K562 (cell line): ENCODE measurements at regions not wholly inside any gene's neighbourhood (a gene's known extent, or its start where the extent isn't known, plus 50 kb on each side); places are given as distances from the start of the nearest gene placed in this dataset.
"Not testable (repeated sequence)": the region's sequence is repeated elsewhere in the genome, so short reads cannot be mapped to it uniquely, and the experiment has no call there.

Source experiments
- TF ChIP-seq, protein P1 (sequence below), 2 experiments: IDR thresholded peaks; 2 replicates each; pipeline ENCODE4 v1.6.1; 2012; ENCODE audit warnings: improper control_type of control experiment in 2 of 2, low read depth in 2 of 2, low read length in 2 of 2, borderline replicate concordance in 1 of 2
- TF ChIP-seq, protein P2 (sequence below), 3 experiments: IDR thresholded peaks in 2 of 3; conservative IDR thresholded peaks in 1 of 3; 2 replicates each; pipeline ENCODE4 v1.5.1; 2011 to 2012; ENCODE audit warnings: low read length in 3 of 3, mild to moderate bottlenecking in 3 of 3, control low read depth in 2 of 3, improper control_type of control experiment in 1 of 3, inconsistent platforms in 1 of 3, low read depth in 1 of 3, mixed read lengths in 1 of 3, moderate library complexity in 1 of 3; ENCODE audit not compliant: insufficient read depth in 2 of 3

DNA sequence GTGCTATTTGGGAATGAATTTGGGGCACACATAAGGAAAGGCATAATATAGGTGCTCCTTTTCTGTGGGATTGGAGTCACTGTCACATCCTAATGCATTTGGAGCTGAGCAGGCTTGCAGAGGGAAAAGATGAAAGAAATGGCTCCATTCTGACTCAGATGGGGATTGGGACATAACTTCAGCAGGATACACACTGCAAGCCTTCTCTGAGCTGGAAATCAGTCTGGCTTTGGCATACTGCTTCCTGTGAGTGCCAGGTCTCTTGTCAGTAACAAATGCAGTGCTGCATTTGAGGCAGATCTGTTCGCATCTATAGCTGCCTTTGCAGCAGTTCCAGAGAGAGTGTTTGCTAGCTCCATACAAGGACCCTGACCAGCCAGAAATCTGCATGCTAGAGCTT is 98.7 kb downstream of the SRGAP2 start:
- TF ChIP-seq, protein P1, sequence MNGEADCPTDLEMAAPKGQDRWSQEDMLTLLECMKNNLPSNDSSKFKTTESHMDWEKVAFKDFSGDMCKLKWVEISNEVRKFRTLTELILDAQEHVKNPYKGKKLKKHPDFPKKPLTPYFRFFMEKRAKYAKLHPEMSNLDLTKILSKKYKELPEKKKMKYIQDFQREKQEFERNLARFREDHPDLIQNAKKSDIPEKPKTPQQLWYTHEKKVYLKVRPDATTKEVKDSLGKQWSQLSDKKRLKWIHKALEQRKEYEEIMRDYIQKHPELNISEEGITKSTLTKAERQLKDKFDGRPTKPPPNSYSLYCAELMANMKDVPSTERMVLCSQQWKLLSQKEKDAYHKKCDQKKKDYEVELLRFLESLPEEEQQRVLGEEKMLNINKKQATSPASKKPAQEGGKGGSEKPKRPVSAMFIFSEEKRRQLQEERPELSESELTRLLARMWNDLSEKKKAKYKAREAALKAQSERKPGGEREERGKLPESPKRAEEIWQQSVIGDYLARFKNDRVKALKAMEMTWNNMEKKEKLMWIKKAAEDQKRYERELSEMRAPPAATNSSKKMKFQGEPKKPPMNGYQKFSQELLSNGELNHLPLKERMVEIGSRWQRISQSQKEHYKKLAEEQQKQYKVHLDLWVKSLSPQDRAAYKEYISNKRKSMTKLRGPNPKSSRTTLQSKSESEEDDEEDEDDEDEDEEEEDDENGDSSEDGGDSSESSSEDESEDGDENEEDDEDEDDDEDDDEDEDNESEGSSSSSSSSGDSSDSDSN (IDR thresholded peaks at IDR 0.05; ENCODE audit: borderline replicate concordance in 1 of 2, low read depth in 2 of 2, low read length in 2 of 2): not testable (repeated sequence)
- TF ChIP-seq, protein P2, sequence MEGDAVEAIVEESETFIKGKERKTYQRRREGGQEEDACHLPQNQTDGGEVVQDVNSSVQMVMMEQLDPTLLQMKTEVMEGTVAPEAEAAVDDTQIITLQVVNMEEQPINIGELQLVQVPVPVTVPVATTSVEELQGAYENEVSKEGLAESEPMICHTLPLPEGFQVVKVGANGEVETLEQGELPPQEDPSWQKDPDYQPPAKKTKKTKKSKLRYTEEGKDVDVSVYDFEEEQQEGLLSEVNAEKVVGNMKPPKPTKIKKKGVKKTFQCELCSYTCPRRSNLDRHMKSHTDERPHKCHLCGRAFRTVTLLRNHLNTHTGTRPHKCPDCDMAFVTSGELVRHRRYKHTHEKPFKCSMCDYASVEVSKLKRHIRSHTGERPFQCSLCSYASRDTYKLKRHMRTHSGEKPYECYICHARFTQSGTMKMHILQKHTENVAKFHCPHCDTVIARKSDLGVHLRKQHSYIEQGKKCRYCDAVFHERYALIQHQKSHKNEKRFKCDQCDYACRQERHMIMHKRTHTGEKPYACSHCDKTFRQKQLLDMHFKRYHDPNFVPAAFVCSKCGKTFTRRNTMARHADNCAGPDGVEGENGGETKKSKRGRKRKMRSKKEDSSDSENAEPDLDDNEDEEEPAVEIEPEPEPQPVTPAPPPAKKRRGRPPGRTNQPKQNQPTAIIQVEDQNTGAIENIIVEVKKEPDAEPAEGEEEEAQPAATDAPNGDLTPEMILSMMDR (IDR thresholded peaks at IDR 0.05 in 2 of 3, conservative IDR thresholded peaks at IDR 0.05 in 1 of 3; ENCODE audit: insufficient read depth in 2 of 3, low read depth in 1 of 3, low read length in 3 of 3): not testable (repeated sequence)
